ENCODE measurements at regions not wholly inside any gene's neighbourhood (a gene's known extent, or its start where the extent isn't known, plus 50 kb on each side); places are given as distances from the start of the nearest gene placed in this dataset.

DNA sequence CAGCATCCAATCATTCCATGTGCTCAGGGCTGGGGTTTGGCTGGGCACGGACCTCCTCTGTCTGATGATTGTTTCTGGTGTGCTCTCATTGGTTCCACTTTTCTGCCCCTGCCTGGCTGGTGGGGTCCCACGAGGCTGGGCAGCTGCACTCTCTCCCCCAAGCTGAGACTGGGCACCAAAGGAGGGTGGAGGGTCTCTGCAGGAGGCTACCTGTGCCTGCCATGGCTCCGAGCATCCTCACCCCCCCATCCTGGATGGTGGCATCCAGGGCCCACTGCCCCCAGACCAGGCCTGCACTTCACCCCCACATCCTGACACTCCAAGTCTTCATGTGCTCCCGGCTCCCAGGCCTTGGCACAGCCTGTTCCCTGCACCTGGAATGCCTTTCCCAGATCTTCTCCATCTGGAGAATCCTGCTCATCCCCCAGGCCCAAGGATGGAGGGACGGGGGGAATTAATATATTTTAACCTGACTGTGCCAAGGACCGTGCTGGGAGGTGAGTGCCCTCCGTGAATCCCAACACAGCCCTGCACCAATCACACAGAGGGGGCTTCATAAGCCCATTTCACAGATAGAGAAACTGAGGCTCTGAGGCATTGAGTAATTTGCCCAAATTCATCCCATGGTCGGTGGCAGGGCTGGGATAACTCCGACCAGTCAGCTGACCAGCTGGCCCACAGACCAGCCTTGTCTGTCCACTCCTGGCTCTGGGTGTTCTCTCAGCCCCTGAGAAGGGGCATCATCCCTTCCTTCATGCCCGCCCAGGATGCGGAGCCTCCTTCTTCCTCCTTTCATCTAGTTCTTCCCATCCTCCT, 403.4 kb downstream of the MATN1 start:
- no peak for DNase-seq (ENCODE audit: low spot score)

DNA sequence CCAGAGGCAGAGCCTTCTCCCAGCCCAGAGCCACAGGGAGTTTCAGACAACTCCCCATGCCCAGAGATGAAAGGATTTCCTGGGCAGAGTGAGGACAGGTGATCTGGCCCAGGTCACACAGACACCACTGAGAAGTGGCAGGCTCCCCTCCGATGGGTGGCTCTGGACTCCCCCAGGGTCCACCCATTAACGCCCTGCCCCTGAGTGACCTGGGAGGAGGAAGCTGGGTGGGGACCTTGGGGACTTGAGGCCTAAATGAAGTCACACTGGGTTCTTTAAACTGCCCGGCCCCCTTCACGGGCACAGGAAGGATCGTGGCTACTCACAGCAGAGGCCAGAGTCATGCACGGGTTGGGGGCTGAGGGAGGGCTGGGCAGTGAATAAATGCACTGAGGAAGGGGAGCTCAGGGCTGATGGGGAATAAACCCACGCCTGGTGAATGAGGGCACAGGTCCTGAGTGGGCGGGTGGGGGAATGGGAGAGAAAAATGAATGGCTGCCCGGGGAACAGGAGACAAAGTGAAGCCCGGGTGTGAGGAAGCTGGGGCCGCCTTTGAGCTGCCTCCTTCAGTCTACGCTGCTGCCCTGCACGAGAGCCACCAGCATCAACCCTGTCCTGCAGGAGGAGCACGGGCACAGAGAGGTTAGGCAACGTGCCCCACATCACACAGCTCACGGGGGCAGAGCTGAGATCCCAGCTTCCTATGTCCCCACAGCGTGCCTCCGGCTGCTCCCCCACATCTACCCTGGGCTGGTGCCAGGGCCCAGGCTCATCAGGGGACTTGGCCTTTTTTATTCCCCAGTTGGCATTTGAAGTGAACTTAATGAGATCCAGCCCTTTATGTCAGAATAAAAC, 404.3 kb downstream of the MATN1 start:
- DNase-seq (ENCODE audit: low spot score): no peak

DNA sequence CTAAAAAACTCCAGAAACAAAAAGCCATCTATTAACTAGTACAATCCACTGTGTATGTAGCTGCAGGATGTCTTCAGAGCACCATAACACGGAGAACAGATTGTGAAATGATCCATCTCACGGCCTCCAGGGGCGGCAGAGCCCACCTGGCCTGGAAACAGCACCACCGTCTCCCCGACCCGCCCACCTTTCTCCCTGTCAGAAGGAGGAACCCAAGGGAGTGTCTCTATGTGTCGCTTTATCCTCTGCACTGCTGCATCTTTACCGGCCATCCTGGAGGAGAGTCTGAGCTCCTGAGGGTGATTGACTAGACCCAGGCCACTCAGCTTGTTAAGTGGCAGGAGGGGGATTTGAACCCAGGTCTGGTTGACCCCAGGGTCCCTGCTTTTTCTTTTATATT, 405.0 kb downstream of the MATN1 start:
- no peak for DNase-seq (ENCODE audit: low spot score)

DNA sequence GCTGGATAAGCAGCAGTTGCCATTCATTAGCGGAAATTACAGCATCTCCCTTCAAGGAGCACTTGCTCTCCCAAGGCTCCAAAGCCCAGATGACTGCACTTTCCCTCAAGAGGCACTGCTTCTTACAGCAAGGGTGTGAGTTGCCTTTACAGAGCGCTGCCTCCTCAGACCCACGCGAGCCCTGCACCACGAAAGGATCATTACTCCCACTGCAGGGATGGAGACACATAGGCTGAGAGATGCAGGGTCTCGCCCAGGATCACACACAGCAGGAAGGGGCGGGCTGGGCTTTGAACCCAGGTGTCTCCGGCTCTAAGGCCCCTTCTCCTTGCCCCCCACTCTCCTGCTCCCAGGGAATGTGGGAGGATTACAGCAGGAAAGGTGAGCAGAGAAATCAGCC, 405.5 kb downstream of the MATN1 start:
- DNase-seq (ENCODE audit: low spot score): no peak

DNA sequence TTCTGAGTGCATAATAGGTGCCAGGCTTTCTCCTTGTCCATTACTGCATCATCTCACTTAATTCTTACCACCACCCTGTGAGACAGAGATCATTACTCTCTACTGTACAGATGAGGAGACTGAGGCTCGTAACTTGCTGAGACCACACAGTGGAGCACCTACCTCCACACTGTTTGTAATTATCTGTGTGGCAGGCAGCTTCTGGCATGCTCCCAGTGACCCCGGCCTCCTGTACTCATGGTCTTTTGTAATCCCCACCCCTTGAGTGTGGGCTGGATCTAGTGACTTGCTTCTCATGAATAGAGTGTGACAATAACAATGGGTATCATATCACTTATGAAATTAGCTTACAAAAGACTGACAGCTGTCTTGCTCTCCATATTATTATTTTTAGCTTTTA, 407.3 kb downstream of the MATN1 start:
- DNase-seq (ENCODE audit: low spot score): no peak

DNA sequence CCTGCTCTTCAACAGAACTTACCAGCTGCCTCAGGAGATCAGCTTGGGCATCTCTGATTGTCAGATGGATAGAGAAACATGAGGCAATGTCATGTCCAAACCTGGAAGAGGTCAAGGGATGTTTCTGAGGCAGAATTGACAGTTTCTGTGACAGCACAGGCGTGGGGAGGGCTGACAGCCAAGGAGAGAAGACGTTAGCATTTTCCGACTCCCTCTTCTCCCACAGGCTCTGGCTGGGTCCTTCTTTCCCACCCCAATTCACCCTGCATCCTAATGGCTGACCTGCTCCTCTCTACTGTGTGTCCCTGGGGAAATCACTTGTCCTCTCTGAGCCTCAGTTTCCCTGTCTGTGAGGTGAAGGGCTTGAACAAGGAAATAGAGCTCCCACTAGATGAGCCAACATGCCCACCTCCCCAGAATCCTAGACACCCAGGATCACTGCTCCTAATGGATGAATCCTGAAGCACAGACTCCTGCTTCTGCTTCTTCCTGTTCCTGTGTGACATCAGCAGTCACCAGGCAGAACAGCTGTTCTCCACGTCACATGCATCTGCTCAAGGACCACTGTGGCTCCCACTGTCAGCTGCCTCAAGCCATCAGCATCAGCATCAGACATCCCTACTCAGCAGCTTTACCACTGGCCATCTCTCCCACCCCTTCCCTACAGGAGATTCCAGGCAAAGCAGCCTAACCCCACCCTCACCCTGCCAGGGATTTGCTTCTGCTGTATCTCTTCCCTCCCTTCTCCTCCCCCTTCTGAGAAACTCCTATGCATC, 408.0 kb downstream of the MATN1 start:
- DNase-seq (ENCODE audit: low spot score): no peak

DNA sequence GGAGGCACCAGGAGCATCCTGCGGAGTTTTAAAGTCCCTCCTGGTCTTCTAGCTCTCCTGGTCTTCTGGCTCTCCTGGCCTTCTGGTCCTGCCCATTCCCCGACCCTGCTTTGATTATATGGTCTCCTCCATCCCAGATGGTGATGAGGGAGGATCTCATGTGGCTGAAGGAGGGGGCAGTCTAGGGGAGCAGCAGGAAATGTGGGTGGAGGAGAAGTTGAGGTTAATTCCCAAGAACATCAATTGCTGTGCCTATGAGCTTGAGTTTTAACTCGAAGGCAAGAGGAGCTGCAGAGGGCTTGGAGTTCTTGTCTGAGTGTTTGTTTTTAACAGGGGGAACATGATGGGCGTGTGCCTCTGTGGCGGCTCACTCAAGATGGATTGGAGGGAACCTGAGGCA, 408.8 kb downstream of the MATN1 start:
- DNase-seq (ENCODE audit: low spot score): no peak

DNA sequence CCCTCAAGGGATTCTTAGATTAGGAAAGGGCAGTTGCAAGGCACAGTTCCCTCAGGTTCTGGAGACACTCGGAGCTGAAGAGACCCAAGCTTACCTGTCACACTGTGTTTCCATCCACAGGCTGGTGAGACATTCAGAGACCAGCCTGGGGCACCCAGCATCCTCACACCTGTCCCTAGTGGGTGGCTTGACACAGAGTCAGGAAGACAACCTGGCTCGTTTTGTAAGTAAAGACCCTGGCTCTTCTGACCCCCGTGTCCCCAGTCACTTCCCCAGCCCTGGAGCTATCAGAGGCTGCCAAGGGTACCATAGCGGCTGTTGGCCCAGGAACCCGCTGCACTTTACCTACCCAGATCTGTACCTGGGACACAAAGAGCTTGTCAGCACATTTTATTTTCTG, 409.8 kb downstream of the MATN1 start:
- no peak for DNase-seq (ENCODE audit: low spot score)

DNA sequence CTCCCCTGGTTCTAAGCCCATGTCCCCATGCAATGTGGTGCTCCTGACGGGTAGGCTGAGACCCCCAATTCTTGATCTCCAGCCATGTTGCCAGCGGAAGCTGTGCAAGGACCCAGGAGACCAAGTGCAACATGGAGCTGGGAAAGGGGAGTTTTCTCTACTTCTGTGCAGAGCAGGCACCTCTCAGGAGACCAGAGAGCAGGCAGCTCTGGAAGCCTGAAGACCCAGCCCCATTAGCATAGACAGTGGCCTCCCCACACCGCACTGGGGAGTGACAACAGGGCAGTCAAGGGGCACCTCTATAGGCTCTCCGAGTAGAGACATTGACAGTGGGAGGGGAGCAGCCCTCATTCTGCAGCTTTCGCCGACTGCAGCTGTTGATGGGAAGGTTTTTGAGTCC, 410.2 kb downstream of the MATN1 start:
- no peak for DNase-seq (ENCODE audit: low spot score)

DNA sequence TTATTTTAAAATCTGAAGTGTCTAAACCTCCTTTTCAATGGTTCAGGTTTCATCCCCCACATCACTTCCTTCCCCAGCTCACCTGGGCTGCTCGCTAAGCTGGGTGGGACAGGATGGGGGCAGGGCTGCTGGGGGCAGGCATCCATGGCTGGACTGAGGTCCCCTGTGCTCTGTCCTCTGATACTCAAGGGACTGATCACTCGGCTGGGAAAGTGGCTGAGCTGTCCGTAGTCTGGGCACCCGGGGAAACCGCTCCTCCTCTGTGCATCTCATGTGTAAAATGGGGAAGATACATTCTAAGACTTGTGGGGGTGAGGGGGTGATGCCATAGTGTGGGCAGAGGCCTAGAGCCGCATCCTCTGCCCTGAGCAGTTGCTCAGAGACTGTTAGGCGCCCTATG, 411.2 kb downstream of the MATN1 start:
- DNase-seq (ENCODE audit: low spot score): no peak

- DNase-seq (ENCODE audit: low spot score): no peak
Measured at GRCh38 chr1:30311749-30312148, 411.6 kb downstream of the MATN1 start.

GRCh38 chr1:30310966-30311742, 412.2 kb downstream of the MATN1 start:
- DNase-seq (ENCODE audit: low spot score): no peak

GRCh38 chr1:30307182-30307581, 416.2 kb downstream of the MATN1 start:
- DNase-seq (ENCODE audit: low spot score): no peak

- DNase-seq (ENCODE audit: low spot score): no peak
Measured at GRCh38 chr1:30305519-30305918, 417.9 kb downstream of the MATN1 start.

GRCh38 chr1:30305061-30305460, 418.3 kb downstream of the MATN1 start:
- DNase-seq (ENCODE audit: low spot score): no peak

- no peak for DNase-seq (ENCODE audit: low spot score)
Measured at GRCh38 chr1:30304080-30304479, 419.3 kb downstream of the MATN1 start.

- no peak for DNase-seq (ENCODE audit: low spot score)
Measured at GRCh38 chr1:30303387-30303786, 420.0 kb downstream of the MATN1 start.

DNA sequence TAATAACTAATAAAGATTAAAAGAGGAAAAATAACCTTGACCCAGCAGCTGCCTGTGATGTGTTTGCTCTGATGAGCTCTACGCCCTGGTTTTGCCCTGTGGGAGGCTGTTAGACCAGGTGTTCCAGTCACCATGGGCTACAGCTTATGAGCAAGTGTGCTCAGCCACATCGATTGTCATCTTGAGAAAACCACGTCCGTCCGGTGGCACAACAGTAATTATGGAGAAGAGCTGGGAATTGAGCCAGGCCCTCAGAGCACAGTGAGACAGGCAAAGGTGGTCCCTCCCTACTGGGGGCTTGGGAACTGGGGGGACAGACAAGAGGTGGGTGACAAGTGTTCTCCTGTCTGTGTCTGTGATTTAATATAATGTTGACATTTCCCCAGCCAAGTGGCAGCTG, 420.5 kb downstream of the MATN1 start:
- no peak for DNase-seq (ENCODE audit: low spot score)

DNA sequence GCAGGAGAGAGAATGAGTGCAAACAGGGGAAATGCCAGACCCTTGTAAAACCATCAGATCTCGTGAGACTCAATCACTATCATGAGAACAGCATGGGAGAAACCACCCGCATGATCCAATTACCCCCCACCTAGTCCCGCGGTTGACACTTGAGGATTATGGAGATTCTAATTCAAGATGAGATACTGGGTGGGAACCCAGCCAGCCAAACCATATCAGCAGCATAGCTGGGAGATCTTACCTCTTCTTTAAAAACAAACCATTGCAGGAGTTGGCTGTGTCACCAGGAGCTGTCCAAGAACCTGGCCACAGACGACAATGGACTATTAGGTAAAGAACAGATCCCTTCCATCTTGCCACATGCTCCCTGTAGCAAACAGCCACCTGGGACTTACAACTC, 422.7 kb downstream of the MATN1 start:
- DNase-seq (ENCODE audit: low spot score): no peak

- DNase-seq (ENCODE audit: low spot score): no peak
Measured at GRCh38 chr1:30299393-30299792, 424.0 kb downstream of the MATN1 start.

DNA sequence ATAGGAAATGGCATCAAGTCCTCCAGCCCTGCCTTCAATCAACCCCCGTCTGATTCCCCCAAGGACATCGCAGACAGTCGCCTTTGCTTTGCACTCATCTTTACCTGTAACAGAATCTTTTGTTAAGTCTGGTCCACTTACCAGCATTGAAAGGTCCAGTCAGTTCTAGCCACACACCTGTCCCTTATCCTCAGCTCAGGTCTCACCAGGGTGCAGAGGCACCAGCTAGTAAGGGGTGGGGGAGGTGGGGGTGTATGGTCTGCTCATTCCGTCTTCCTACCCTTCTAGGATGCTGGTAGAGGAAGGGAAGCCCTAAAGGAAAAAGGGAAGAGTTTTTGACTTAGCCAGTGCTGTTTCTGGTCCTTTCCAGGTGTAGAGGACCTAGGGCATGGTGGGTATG, 427.7 kb downstream of the MATN1 start:
- DNase-seq (ENCODE audit: low spot score): no peak

Measured in umbilical cord (tissue), 1 donor.